ENCODE measurements at regions not wholly inside any gene's neighbourhood (a gene's known extent, or its start where the extent isn't known, plus 50 kb on each side); places are given as distances from the start of the nearest gene placed in this dataset.
A peak's percentile ranks its signal among the peaks of the same experiment; 100 is the strongest.

GRCh38 chr12:44961887-44962286 lies 85.8 kb upstream of the NELL2 start:
- no peak for DNase-seq

GRCh38 chr12:44960856-44961255 lies 84.7 kb upstream of the NELL2 start:
- peak; percentile 40 for DNase-seq

- no peak for DNase-seq
Observed at GRCh38 chr12:44960423-44960822, 84.3 kb upstream of the NELL2 start.

GRCh38 chr12:44947163-44947562 lies 71.0 kb upstream of the NELL2 start:
- no peak for DNase-seq

GRCh38 chr12:44942714-44943113 lies 66.6 kb upstream of the NELL2 start:
- no peak for DNase-seq

- peak; percentile 96 for DNase-seq
Observed at GRCh38 chr12:44930972-44931600, 55.0 kb upstream of the NELL2 start.

GRCh38 chr12:44929236-44929885 lies 53.2 kb upstream of the NELL2 start:
- DNase-seq = no peak

Data from DMS53 (cell line).